GM12891 (cell line): ENCODE measurements at regions not wholly inside any gene's neighbourhood (a gene's known extent, or its start where the extent isn't known, plus 50 kb on each side); places are given as distances from the start of the nearest gene placed in this dataset.

Experiments used
- POLR2A ChIP-seq: IDR thresholded peaks from 2 replicates; pipeline ENCODE4 v1.6.1; 2011; ENCODE audit warnings: low read depth, low read length, control low read depth
- POLR2AphosphoS5 ChIP-seq: IDR thresholded peaks from 2 replicates; pipeline ENCODE4 v1.6.1; 2011; ENCODE audit warnings: low read depth, low read length, control low read depth
- TAF1 ChIP-seq: IDR thresholded peaks from 2 replicates; pipeline ENCODE4 v1.6.1; 2011; ENCODE audit warnings: low read depth, low read length, control low read depth

- TF ChIP-seq POLR2AphosphoS5, result no peak
- no peak for TF ChIP-seq TAF1
- no peak for TF ChIP-seq POLR2A
Observed at GRCh38 chr2:145914716-145915115, 1394.8 kb upstream of the ZEB2 start.
